Sigmoid colon (tissue), 6 donors: ENCODE measurements at regions not wholly inside any gene's neighbourhood (a gene's known extent, or its start where the extent isn't known, plus 50 kb on each side); places are given as distances from the start of the nearest gene placed in this dataset.
A peak's percentile ranks its signal among the peaks of the same experiment; 100 is the strongest.

Experiments used
- DNase-seq: peaks from one replicate; pipeline ENCODE4 v3.0.0-alpha.2; 2019
- H3K27ac ChIP-seq, 4 donors: fragments of 200-600 bp; sonication (generic); one replicate each; pipeline ENCODE4 v1.5.1; 2016 to 2019; ENCODE audit warnings: mild to moderate bottlenecking in 1 of 4
- H3K27me3 ChIP-seq, 3 donors: fragments of 200-600 bp; sonication (generic); one replicate each; pipeline ENCODE4 v1.5.1; 2019; ENCODE audit warnings: mild to moderate bottlenecking in 1 of 3
- H3K36me3 ChIP-seq, 4 donors: fragments of 200-600 bp; sonication (generic); one replicate each; pipeline ENCODE4 v1.5.1; 2016 to 2019
- H3K4me1 ChIP-seq, 4 donors: fragments of 200-600 bp; sonication (generic); one replicate each; pipeline ENCODE4 v1.5.1; 2017 to 2019
- H3K4me3 ChIP-seq, 4 donors: fragments of 200-600 bp; sonication (generic); one replicate each; pipeline ENCODE4 v1.5.1; 2017 to 2019; ENCODE audit warnings: mild to moderate bottlenecking in 2 of 4, moderate library complexity in 1 of 4
- H3K9me3 ChIP-seq, 4 donors: fragments of 200-600 bp in 3 of 4; sonication (generic) in 3 of 4; one replicate each; pipeline versions ENCODE4 v1.5.1 to v1.6.1; 2013 to 2019
- EP300 ChIP-seq, 4 donors: sonication (generic); formaldehyde crosslinking; IDR thresholded peaks; one replicate each; pipeline ENCODE4 v1.6.1; 2017; ENCODE audit warnings: antibody characterized with exemption in 4 of 4
- POLR2A ChIP-seq, 2 donors: fragments of 450-650 bp; IDR thresholded peaks; one replicate each; pipeline ENCODE4 v1.6.1; 2016; ENCODE audit warnings: antibody characterized with exemption in 2 of 2, mild to moderate bottlenecking in 2 of 2, moderate library complexity in 2 of 2
- POLR2AphosphoS5 ChIP-seq, 4 donors: sonication (generic); formaldehyde crosslinking; IDR thresholded peaks; one replicate each; pipeline ENCODE4 v1.6.1; 2017; ENCODE audit warnings: antibody characterized with exemption in 4 of 4
- WGBS, 2 donors: extraction: QIAGEN DNeasy Blood & Tissue Kit; methylation state at CpG; one replicate each; pipeline ENCODE4 v1.1.7; 2013; 5-methylcytosine and 5-hydroxymethylcytosine counted together
- intact Hi-C: fragments of 100-400 bp; cut with DNase I; formaldehyde crosslinking; loops from one replicate; pipeline ENCODE4 v1.15.1; 2023
- TF ChIP-seq, protein P1 (sequence below), 4 experiments: fragments of 450-650 bp in 3 of 4; fragments of 200-600 bp in 1 of 4; IDR thresholded peaks; one replicate each; pipeline ENCODE4 v1.5.1; 2016 to 2019; ENCODE audit warnings: antibody characterized with exemption in 4 of 4, mild to moderate bottlenecking in 3 of 4, moderate library complexity in 2 of 4
- donor health status: healthy with polysubstance abuse.
- donor health status: healthy.

DNA sequence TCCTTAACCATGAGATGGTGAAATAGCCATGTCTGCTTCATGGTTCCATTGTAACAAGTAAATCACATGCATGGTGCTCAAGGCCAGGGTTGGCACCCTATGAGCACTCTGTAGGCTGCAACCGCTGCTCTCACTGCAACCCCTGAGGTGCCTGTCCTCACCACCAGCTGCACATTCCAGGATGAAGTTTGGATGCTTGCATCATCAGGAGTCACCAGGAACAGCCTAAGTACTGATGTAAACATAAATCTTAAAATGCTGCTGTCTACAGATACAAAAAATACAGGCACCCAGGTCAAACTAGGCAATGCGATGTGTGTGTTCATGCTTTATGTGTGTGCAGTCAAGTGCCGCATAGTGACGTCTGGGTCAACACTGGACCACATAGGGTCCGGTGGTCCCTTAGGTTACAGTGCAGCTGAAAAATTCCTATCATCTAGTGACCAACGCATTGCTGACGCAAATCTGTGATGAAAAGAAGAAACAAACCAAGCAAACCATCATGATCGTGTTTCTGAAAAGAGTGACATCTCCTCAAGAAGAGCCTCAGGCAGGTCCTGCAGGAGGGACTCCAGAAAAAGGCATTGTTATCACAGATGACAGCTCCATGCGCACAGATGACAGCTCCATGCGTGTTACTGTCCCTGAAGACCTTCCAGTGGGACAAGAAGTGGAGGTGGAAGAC, 234.8 kb downstream of the AUH start:
- no peak for DNase-seq
- Histone ChIP-seq H3K4me1 (peaks cover 2 to 13% (median 12%) of the 10 kb centered on the region in 4 donors), H3K27ac (no peak overlapping the region), H3K36me3 (no peaks in the 10 kb centered on the region), H3K27me3 (no peaks in the 10 kb centered on the region), H3K9me3 (no peaks in the 10 kb centered on the region), H3K4me3 (no peak overlapping the region)
- TF ChIP-seq POLR2A (IDR thresholded peaks at IDR 0.05) (no peak), EP300 (IDR thresholded peaks at IDR 0.05) (no peak), POLR2AphosphoS5 (IDR thresholded peaks at IDR 0.05) (no peak)
- TF ChIP-seq, protein P1, sequence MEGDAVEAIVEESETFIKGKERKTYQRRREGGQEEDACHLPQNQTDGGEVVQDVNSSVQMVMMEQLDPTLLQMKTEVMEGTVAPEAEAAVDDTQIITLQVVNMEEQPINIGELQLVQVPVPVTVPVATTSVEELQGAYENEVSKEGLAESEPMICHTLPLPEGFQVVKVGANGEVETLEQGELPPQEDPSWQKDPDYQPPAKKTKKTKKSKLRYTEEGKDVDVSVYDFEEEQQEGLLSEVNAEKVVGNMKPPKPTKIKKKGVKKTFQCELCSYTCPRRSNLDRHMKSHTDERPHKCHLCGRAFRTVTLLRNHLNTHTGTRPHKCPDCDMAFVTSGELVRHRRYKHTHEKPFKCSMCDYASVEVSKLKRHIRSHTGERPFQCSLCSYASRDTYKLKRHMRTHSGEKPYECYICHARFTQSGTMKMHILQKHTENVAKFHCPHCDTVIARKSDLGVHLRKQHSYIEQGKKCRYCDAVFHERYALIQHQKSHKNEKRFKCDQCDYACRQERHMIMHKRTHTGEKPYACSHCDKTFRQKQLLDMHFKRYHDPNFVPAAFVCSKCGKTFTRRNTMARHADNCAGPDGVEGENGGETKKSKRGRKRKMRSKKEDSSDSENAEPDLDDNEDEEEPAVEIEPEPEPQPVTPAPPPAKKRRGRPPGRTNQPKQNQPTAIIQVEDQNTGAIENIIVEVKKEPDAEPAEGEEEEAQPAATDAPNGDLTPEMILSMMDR (IDR thresholded peaks at IDR 0.05): no peak
- intact Hi-C loops: no loop called here
- WGBS, 2 donors: 95 to 97% methylated on average over 10 of the region's 10 CpGs

DNA sequence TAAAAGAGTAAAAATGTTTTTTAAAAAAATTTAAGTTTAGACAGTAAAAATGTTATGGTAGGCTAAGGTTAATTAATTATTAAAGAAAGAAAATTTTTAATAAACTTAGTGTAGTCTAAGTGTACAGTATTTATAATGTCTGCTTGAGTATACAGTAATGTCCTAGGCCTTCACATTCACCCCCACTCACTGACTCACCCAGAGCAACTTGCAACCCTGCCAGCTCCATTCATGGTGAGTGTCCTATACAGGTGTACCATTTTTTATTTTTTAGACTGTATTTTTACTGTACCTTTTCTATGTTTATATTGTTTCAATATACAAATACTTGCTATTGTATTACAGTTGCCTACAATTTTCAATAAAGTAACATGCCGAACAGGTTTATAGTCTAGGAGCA, 234.1 kb downstream of the AUH start:
- TF ChIP-seq POLR2AphosphoS5 (IDR thresholded peaks at IDR 0.05): no peak
- no peak for TF ChIP-seq POLR2A (IDR thresholded peaks at IDR 0.05)
- no peak for TF ChIP-seq EP300 (IDR thresholded peaks at IDR 0.05)
- TF ChIP-seq, protein P1 (IDR thresholded peaks at IDR 0.05): no peak
- no peaks in the 10 kb centered on the region for H3K36me3 ChIP-seq
- intact Hi-C loops: no loop called here
- no peaks in the 10 kb centered on the region for H3K27me3 ChIP-seq
- peaks cover 2 to 13% (median 13%) of the 10 kb centered on the region in 4 donors for H3K4me1 ChIP-seq
- DNase-seq: no peak
- 52 to 59% methylated on average over 1 of the region's 1 CpG for WGBS, 2 donors
- no peaks in the 10 kb centered on the region for H3K9me3 ChIP-seq
- no peak overlapping the region for H3K27ac ChIP-seq
- H3K4me3 ChIP-seq: no peak overlapping the region

DNA sequence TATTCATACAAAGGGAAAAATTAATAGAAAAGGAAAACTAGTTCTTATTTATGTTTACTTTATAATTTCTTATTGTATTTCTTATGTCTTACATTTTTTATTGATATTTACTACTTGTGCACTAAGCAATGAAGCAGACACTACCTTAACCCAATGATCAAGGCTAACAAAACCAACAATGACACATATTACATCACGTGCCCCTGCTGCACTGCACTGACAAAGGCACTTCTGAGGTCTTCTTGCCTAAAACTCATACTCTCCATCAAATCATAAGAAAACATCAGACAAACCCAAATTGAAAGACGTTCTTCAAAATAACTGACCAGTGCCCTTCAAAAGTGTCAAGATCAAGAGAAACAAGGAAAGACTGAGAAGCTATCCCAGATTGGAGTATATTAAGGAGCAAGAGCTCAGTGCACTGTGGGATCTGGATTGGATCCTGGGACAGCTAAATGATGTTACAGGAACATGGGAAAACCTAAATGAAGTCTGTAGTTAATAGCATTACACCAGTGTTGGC, 230.9 kb downstream of the AUH start:
- Histone ChIP-seq H3K27me3 (no peaks in the 10 kb centered on the region), H3K27ac (peak overlapping the region in 3 of 4 donors; percentile 18 to 68 (median 62)), H3K4me1 (peaks cover 2 to 13% (median 13%) of the 10 kb centered on the region in 4 donors), H3K36me3 (no peaks in the 10 kb centered on the region), H3K9me3 (no peaks in the 10 kb centered on the region), H3K4me3 (no peak overlapping the region)
- TF ChIP-seq POLR2AphosphoS5 (IDR thresholded peaks at IDR 0.05) (no peak), POLR2A (IDR thresholded peaks at IDR 0.05) (no peak), EP300 (IDR thresholded peaks at IDR 0.05) (no peak)
- TF ChIP-seq, protein P1 (IDR thresholded peaks at IDR 0.05): no peak
- DNase-seq: no peak
- WGBS, 2 donors: 90 to 91% methylated on average over 2 of the region's 2 CpGs
- intact Hi-C loops: loop anchor here (5.0 kb wide), 1 partner anchor 291 kb away; the partner anchor contains the start of gene NFIL3

DNA sequence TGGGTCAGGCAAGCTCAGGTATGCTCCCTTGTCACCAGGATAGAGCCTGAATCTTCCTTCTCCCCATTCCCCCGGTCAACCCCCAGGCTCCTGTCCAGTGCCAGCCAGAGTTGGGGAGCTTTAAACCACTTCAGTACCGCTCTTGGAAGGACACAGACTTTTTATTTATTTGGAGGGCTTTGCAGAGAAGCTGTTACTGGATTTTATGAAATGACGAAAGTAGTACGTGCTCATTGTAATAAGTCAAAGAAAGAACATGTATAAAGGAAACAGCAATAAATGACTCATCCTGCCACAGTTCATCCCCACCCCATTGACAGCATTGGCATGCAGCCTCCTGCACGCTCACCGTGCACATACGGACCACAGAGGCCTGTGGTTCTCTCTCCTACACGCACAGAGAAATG, 230.3 kb downstream of the AUH start:
- H3K9me3 ChIP-seq: no peaks in the 10 kb centered on the region
- peaks cover 2 to 13% (median 13%) of the 10 kb centered on the region in 4 donors for H3K4me1 ChIP-seq
- no peaks in the 10 kb centered on the region for H3K36me3 ChIP-seq
- intact Hi-C loops: loop anchor here (5.0 kb wide), 1 partner anchor 291 kb away; the partner anchor contains the start of gene NFIL3
- DNase-seq: peak; percentile 87
- H3K27ac ChIP-seq: peak overlapping the region in 3 of 4 donors; percentile 18 to 68 (median 62)
- peak; percentile 64 to 94 (median 88) for TF ChIP-seq EP300 (IDR thresholded peaks at IDR 0.05)
- TF ChIP-seq POLR2AphosphoS5 (IDR thresholded peaks at IDR 0.05): peak; percentile 56 to 88 (median 72)
- no peak for TF ChIP-seq POLR2A (IDR thresholded peaks at IDR 0.05)
- 12 to 29% methylated on average over 8 of the region's 8 CpGs for WGBS, 2 donors
- no peak overlapping the region for H3K4me3 ChIP-seq
- H3K27me3 ChIP-seq: no peaks in the 10 kb centered on the region

DNA sequence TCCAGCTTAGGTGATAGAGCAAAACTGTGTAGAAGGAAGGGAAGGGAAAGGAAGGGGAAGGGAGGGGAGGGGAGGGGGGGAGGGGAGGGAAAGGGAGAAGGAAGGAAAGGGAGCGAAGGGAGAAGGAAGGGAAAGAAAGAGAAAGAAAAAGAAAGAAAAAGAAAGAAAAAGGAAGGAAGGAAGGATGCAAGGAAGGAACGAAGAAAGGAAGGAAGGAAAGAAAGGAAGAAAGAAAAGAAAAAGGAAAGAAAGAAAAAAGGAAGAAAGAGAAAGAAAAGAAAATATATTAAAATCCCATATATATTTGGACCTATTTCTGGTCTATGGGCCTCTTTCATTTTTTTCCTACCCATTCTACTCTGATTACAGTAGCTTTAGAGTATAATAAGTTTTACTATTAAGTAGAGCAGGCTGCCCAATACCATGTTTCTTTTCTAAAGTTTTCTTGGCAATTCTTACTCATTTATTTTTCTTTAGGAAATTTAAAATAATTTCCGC, 229.1 kb downstream of the AUH start:
- no peak for DNase-seq
- H3K27ac ChIP-seq: no peak overlapping the region
- H3K9me3 ChIP-seq: no peaks in the 10 kb centered on the region
- no peaks in the 10 kb centered on the region for H3K36me3 ChIP-seq
- no peak for TF ChIP-seq POLR2A (IDR thresholded peaks at IDR 0.05)
- no peak for TF ChIP-seq POLR2AphosphoS5 (IDR thresholded peaks at IDR 0.05)
- TF ChIP-seq, protein P1 (IDR thresholded peaks at IDR 0.05): no peak
- no peak for TF ChIP-seq EP300 (IDR thresholded peaks at IDR 0.05)
- peaks cover 2 to 13% (median 13%) of the 10 kb centered on the region in 4 donors for H3K4me1 ChIP-seq
- no peak overlapping the region for H3K4me3 ChIP-seq
- H3K27me3 ChIP-seq: no peaks in the 10 kb centered on the region
- intact Hi-C loops: loop anchor here (5.0 kb wide), 1 partner anchor 290 kb away; the partner anchor contains the start of gene NFIL3
- WGBS, 2 donors: 89 to 91% methylated on average over 3 of the region's 3 CpGs
